NCI-H2107 treated with DMSO at 0.1 percent for 48 hours (cell line): ENCODE measurements at regions not wholly inside any gene's neighbourhood (a gene's known extent, or its start where the extent isn't known, plus 50 kb on each side); places are given as distances from the start of the nearest gene placed in this dataset.
"Not testable (repeated sequence)": the region's sequence is repeated elsewhere in the genome, so short reads cannot be mapped to it uniquely, and the experiment has no call there.

ENCODE experiments used
- DNase-seq: peaks from one replicate; lab custom pipeline; 2025; ENCODE audit not compliant: unreplicated experiment; lab: John Stamatoyannopoulos, UW

- no peak for DNase-seq
Measured at GRCh38 chr11:106152013-106152412, 74.6 kb downstream of the AASDHPPT start.

- DNase-seq = no peak
Measured at GRCh38 chr11:106152824-106153223, 75.4 kb downstream of the AASDHPPT start.

- peak; percentile 6 for DNase-seq
Measured at GRCh38 chr11:106156290-106156937, 79.0 kb downstream of the AASDHPPT start.

- DNase-seq = no peak
Measured at GRCh38 chr11:106158406-106158805, 80.9 kb downstream of the AASDHPPT start.

GRCh38 chr11:106159836-106160235 is 82.4 kb downstream of the AASDHPPT start:
- no peak for DNase-seq

DNA sequence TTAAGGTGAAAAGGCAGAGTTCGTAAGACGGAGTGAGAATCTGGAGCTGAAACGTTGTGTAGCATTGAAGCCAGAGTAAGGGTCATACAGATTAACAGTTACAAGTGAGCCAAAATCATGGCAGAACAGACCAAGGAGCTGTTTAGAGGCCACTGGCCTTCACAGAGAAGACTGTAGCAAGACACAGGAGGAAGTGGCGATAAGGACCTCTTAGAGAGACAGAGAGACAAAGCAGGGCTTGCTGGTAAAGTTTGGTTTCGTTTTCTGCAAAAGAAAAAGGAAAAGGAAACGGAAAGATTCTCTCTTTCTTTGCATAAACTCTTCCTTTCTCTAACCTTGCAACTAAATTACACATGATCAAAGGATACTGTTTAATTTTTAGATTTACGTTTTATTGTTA is 83.0 kb downstream of the AASDHPPT start:
- no peak for DNase-seq

GRCh38 chr11:106161775-106162634 is 84.5 kb downstream of the AASDHPPT start:
- DNase-seq = no peak

DNA sequence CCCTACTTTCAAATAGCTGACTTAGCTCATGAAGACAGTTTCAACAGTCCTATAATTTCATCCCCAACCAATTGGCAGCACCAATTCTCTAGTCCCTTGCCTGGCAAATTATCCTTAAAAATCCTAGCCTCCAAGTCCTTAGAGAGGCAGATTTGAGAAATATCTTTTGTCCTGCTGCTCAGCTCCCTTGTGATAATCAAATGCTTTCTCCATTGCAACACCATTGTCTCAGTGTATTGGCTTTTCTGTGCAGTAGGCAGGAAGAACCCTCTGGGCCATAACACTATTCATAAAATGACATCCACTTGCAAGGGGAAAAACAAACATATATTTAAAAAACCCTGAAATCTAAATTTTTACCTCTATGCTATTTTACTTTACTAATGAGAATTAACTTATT is 89.6 kb downstream of the AASDHPPT start:
- no peak for DNase-seq

GRCh38 chr11:106172386-106172991 is 95.0 kb downstream of the AASDHPPT start:
- no peak for DNase-seq

- DNase-seq = no peak
Measured at GRCh38 chr11:106173291-106173690, 95.8 kb downstream of the AASDHPPT start.

DNA sequence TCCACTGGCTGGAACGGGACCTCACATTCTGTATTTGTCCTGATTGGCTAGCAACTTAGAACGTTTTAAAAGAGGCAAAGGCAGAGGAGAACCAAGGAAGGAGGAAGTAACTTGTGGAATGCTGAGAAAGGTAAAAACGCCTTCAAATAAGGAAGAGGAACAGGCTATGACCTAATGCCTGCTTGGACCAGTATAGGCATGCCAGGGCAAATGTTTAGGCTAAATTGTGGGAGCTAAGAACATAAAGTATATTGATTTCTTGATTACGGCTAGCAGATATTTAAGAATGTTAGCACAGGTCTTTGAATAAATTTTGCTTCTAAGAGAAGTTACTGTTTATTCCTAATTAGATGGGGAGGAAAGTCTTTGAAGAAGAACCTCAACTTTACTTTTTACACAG is 96.5 kb downstream of the AASDHPPT start:
- not testable (repeated sequence) for DNase-seq

DNA sequence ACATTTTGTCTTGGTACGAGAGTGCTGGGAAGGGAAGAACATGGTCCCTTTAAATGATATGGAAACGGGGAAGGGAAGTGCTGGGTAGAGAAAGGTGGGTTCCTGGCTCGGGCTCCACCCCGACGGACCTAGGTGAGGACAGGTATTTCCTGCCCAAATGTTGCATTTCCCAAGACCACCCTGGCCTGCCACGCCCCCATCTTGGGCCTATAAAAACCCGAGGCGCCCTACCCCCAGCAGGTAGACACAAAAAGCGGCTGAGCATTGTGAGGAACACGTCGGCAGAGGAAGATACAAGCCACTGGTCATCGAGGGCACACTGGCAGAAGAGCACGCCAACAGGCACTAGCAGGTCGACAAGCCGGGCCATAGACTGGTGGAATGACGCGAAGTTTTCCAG is 99.4 kb downstream of the AASDHPPT start:
- no peak for DNase-seq

- DNase-seq = no peak
Measured at GRCh38 chr11:106177311-106177710, 99.8 kb downstream of the AASDHPPT start.

DNA sequence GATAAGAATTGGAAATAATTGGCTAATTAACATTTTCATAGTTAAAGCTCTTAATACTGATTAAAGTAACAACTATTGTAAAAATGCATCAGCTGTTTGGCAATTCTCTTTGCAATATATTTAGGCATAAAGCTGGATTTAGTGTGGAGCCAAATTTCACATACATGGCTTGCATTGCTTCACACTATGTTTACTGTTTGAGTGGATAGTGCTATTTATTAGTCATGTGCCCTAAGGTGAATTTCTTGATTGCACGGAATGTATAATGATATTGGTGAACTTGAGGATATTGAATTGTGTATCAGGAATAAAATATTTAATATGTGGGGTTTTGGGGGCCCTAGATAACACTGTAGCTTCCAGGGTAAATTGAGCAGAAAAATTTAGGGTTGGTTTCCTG is 100.9 kb downstream of the AASDHPPT start:
- DNase-seq = no peak

- DNase-seq = no peak
Measured at GRCh38 chr11:106179048-106179447, 101.6 kb downstream of the AASDHPPT start.

- DNase-seq = no peak
Measured at GRCh38 chr11:106186630-106187029, 109.2 kb downstream of the AASDHPPT start.

DNA sequence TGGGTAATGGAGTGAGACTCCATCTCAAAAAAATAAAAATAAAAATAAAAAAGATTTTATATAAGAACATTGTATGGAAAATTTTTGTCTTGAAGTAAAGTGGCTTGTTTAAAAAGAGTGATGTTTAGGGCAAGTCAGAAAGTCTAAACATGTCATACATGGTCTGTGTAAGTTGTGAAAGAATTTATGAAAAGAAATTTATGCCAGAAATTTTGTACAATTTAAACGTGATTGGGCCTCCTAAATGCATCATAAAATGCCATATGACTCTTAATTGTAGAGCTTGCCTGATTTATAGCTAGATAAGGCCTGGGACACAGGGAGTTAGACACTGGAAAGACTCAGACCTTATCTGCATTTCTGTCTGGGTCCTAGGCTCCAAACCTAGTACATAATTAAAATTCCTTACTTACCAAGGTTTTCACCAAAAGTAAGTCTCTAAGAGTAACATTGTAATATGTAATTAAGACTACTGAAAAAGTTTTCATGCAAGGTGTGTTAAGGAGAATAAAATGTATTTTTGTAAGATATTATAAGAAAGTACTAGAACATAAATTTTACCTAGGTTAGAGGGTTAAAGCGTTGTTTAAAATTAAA is 110.5 kb downstream of the AASDHPPT start:
- DNase-seq = no peak

- no peak for DNase-seq
Measured at GRCh38 chr11:106193956-106194355, 116.5 kb downstream of the AASDHPPT start.

- no peak for DNase-seq
Measured at GRCh38 chr11:106197438-106197837, 120.0 kb downstream of the AASDHPPT start.

DNA sequence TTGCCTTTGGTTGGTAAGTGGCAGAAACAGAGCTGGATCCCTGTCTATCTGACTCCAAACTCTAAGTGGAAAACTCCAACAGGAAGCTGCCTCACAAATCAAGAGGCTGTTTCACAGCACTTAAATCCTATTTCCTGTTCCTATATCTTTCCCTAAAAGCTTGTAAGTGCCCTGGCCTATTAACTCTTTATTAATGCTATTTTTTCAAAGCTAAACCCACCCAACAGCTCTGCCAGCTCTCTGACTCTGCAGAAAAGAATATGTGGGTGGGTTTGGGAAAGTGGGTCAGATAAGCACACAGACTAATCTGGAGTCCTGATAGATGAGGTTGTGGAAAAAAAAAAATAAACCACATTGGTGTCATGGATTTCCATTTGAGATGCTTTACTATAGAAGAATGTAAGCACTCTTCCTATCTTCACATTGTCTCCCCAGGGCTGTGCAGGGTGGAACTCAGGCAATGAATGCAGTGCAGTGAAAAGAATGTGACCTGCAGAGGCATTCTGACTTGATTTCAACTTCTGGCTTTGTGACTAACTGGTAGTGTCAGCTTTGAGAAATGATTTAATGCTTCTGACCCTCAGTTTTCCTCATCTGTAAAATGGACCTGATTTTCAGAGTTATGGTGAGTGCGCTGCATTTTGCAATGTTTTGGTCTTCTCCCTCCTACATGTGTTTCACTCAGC is 125.6 kb downstream of the AASDHPPT start:
- no peak for DNase-seq

- DNase-seq = no peak
Measured at GRCh38 chr11:106208760-106209159, 131.3 kb downstream of the AASDHPPT start.
